NCI-H1105 treated with DMSO at 0.1 percent for 48 hours (cell line): ENCODE measurements at regions not wholly inside any gene's neighbourhood (a gene's known extent, or its start where the extent isn't known, plus 50 kb on each side); places are given as distances from the start of the nearest gene placed in this dataset.

Experiments
- DNase-seq: peaks from one replicate; lab custom pipeline; 2025; lab: John Stamatoyannopoulos, UW

DNA sequence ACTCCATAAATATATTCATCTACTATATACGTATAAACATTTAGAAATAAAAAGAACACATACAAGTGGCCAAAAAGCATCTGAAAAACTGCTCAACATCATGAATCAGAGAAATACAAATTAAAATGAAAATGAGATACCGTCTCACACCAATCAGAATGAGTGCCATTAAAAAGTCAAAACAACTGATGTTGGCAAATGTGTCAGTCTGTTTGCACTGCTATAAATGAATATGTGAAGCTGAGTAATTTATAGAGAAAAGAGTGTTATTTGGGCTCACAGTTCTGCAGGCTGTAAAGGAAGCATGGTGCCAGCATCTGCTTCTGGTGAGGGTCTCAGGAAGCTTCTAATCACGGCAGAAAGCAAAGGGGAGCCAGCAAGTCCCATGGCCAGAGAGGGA, 620.3 kb upstream of the CCDC54 start:
- no peak for DNase-seq

DNA sequence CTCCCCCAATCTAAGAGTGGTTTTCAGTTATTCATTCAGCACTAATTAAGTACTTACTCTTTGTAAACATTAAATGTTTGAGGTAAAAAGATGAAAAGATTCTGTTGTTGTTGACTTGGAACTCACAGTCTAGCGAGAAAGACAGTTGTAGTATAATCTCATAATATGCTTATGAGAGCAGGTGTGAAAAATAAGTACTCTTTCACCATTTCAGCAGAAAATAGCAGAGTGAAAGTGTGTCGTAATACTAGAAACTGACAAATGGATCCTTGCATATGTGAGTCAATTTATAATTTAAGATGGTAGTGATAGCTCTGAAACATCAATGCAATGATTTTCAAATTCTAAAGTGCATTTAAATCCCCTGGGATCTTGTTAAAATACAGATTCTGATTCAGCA, 618.8 kb upstream of the CCDC54 start:
- DNase-seq: peak; percentile 52

DNA sequence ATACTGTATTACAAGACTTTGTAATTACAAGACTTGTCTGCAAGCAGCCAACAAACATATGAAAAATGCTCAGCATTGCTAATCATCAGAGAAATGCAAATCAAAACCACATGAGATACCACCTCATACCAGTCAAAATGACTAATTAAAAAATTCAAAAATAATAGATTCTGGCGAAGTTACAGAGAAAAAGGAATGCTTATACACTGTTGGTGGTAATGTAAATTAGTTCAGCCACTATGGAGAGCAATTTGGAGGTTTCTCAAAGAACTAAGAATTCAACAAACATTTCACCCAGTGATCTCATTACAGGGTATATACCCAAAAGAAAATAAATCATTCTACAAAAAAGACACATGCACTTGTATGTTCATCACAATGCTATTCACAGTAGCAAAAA, 617.5 kb upstream of the CCDC54 start:
- DNase-seq: no peak

- DNase-seq: no peak
Observed at GRCh38 chr3:106765342-106765741, 611.9 kb upstream of the CCDC54 start.

DNA sequence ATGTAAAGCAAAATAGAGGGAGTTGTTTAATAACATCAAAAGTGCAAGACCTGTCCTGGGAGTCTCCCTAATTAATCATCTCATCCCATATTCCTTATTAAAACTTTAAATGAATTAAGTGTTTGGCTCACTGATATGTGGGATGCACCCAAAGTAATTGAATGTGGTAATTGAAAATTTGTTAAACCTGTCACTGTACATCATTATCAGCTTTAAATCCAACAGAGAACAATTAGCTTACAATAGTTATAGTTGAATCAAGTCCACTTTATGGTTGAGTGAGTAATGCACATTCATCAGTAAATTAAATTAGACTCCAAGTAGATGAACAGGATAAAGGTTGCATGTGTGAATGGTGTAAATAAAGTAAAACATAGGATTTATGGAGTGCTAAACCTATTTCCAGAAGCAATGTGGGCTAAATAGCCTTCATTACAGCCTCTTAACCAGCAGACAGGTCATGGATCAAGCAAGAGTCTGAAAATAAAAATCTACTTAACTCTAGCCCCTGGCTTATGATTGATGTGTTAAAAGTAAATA, 608.2 kb upstream of the CCDC54 start:
- DNase-seq: peak; percentile 63

- no peak for DNase-seq
Observed at GRCh38 chr3:106773795-106774194, 603.4 kb upstream of the CCDC54 start.

DNA sequence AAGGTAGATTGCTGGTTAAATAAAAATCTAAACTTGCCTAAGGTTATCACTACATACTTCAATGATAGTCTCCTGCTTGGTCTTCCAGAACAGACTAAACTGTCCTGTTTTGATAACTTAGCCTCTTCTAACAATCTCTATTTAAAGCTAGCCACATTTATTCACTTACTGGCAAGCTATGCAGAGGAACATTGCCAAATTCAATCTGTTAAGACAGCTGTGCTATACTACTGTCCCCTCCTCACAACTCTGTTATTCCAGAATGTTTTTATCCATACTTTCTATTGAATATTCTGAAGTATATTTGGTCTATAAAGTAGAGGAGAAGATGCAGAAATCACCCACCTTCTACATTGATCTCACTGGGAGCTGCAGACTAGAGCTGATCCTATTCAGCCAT, 594.0 kb upstream of the CCDC54 start:
- DNase-seq: no peak

DNA sequence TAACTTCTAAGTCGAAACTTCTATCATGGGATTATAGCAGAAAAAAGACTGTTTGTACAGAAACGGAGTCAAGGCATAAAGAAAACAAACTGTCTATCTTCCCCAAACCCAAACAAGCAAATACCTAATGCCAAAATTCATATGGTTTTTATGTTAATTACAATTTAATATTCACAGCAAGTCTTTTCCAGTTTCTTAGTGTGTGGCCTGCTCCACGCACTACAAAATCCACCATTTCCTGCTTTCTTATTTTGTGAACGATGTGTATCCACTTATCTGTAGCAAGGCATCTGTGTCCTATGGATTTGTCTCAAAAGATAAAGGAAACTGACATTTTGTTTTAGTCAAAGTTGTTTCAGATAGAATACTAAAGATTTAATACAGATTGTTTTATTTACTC, 588.0 kb upstream of the CCDC54 start:
- no peak for DNase-seq

DNA sequence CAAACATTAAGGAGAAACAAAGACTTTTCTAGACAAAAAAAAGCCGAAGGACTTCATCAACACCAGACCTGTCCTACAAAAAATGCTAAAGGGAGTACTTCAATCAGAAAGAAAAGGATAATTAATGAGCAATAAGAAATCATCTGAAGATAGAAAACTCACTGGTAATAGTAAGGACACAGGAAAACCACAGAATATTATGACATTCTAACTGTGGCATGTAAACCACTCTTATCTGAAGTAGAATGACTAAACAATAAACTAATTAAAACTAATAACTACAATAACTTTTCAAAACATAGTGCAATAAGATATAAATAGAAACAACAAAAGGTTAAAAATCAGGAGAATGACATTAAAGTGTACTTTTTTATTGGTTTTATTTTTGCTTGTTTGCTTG, 584.5 kb upstream of the CCDC54 start:
- DNase-seq: no peak

DNA sequence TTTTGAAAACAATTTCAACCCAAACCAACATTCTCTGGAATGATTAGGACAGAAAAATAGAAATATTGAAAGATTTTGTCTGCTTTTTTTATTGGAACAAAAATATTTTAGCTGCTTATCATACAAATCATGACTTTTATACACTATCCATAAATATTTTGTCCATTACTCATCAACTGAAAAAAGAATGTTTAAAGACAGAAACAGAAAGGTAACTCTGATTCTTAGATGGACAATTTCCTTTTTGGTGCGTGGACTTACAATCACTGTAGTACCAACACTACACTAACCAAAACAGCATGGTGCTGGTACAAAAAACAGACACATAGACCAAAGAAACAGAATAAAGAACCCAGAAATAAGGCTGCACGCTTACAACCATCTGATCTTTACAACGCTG, 582.8 kb upstream of the CCDC54 start:
- no peak for DNase-seq

DNA sequence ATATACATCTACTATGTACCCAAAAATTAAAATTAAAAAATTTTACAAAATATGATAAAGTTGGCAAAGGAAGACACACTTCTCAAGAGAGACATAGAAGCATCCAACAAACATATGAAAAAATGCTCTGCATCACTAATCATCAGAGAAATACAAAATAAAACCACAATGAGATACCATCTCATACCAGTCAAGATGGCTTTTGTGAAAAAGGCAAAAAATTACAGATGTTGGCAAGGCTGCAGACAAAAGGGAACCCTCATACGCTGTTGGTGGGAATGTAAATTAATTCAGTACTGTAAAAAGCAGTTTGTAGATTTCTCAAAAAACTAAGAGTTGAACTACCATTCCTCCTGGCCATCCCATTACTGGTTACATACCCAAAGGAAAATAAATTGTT, 581.7 kb upstream of the CCDC54 start:
- DNase-seq: no peak

- no peak for DNase-seq
Observed at GRCh38 chr3:106797461-106797860, 579.8 kb upstream of the CCDC54 start.

- DNase-seq: no peak
Observed at GRCh38 chr3:106805625-106806024, 571.6 kb upstream of the CCDC54 start.

GRCh38 chr3:106806964-106807363, 570.3 kb upstream of the CCDC54 start:
- DNase-seq: no peak

DNA sequence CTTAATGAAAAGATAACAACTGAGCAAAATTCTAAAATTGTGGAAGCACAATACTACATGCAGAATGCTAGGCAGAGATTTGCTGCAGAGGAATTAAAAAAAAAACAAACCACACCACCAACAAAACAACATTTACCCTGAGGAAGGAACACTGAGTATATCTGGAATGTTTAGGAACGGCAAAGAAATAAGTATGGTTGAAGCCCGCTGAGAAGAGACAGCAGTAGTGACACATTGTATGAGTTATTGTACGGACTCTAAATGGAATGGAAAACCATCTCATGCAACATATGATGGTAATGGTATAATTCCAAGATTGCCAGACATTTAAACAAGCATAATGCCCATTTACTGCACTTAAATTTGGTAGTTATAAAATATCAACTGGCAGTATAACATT, 568.2 kb upstream of the CCDC54 start:
- no peak for DNase-seq

GRCh38 chr3:106809623-106810299, 567.5 kb upstream of the CCDC54 start:
- DNase-seq: peak; percentile 95

DNA sequence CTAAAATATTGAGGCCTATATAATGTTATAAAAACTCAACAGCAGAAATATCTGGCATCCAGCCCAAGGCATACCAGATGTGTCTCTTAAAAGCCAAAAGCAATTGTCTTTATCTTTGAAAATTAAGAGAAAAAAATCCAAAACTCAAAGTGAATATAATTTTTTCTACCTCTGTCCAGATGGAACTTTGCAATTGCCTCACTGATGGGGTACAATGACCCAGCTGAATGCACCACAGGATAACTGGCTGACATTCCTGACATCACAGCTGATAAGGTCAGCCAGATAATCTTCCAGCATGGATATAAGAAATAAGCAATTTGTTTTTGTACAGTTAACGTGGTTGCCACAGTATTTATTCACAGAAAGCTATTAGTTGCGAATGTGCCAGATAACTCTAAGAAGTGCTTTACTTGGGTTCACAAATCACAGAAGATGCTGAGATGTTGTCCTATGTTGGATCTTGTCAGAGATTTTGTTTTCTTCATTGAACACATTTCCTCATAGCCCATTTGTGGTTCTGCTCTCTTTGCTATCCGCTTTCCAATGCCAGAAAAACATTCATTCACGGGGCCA, 566.9 kb upstream of the CCDC54 start:
- DNase-seq: no peak

DNA sequence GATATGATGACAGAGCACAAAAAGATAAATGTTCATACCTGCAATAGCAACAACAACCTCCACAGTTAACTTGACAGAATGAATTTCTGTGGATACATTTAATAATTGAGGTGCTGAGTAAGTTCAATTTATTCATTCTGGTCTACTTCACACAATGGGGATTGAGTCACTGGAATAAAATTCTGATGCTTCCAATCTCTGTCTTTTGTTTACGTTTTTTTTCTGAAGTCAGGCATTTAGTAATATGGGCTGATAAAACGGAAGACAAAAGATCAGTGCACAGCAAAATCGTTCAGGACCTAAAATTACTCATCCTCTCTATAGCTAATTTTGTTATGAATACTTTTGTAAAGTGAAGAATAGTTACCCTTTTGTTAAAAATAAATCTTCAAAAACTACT, 565.9 kb upstream of the CCDC54 start:
- DNase-seq: no peak

- no peak for DNase-seq
Observed at GRCh38 chr3:106813742-106814141, 563.5 kb upstream of the CCDC54 start.

DNA sequence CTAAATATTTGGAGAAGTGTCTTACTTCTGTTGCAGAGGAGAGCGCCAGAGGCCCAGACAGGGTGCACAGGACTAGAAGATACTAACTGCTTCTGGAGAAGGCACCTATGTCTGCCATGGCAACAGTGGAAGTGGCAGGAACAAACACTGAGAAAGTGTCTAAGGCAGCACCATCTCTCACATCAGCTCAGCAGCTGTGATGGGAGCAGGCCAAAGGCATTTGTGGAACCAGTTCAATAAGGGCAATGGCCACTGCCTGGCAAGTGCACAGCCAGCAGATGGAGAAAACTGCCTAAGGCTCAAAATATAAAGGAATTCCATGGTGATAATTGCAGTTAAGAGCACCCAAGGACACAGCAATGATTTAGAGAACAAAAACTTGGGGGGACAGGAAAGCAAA, 563.0 kb upstream of the CCDC54 start:
- no peak for DNase-seq

GRCh38 chr3:106816838-106817237, 560.4 kb upstream of the CCDC54 start:
- DNase-seq: no peak

- DNase-seq: no peak
Observed at GRCh38 chr3:106817706-106818105, 559.5 kb upstream of the CCDC54 start.

DNA sequence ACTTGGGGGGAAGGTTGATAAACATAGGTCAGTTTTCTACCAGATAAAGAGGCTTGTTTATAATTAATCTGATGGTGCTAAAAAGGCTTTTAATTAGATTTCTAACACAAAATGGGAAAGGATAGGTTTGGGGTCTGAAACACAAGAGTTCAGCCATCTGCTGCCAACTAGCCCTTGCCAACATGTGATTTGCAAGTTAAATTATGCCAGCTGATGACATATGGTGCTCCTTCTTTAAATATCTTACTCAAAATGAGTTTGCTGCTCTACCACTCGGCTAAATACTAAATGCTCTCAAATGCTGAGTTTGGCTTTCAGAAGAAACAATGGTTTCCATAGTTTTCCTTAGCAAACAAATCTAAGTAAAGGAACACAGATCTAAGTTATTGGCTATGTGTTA, 557.8 kb upstream of the CCDC54 start:
- no peak for DNase-seq
